ENCODE measurements at regions not wholly inside any gene's neighbourhood (a gene's known extent, or its start where the extent isn't known, plus 50 kb on each side); places are given as distances from the start of the nearest gene placed in this dataset.

GRCh38 chr10:43968076-43968475 lies 319.4 kb upstream of the ZNF32 start:
- no peaks in the 10 kb centered on the region for H3K27me3 ChIP-seq (ENCODE audit: control insufficient read depth, insufficient read depth, low read length)
- no peaks in the 10 kb centered on the region for H3K36me3 ChIP-seq (ENCODE audit: control insufficient read depth, insufficient read depth, low read length)
- no peaks in the 10 kb centered on the region for H3K4me1 ChIP-seq (ENCODE audit: control insufficient read depth, insufficient read depth, low read length)
- no peaks in the 10 kb centered on the region for H3K9me3 ChIP-seq (ENCODE audit: control insufficient read depth, insufficient read depth, low read depth, low read length)
- no peak overlapping the region for H3K4me3 ChIP-seq (ENCODE audit: low read depth, low read length)
- H3K9ac ChIP-seq (ENCODE audit: low read length), result no peak overlapping the region
- no peak overlapping the region for H3K27ac ChIP-seq (ENCODE audit: low read depth, low read length)

- Histone ChIP-seq H3K9ac (ENCODE audit: low read length) (no peak overlapping the region), H3K27ac (ENCODE audit: low read depth, low read length) (no peak overlapping the region)
Measured at GRCh38 chr10:43966571-43966965, 317.9 kb upstream of the ZNF32 start.

GRCh38 chr10:43965918-43966570 lies 317.4 kb upstream of the ZNF32 start:
- Histone ChIP-seq H3K9me3 (ENCODE audit: control insufficient read depth, insufficient read depth, low read depth, low read length) (no peaks in the 10 kb centered on the region), H3K36me3 (ENCODE audit: control insufficient read depth, insufficient read depth, low read length) (no peaks in the 10 kb centered on the region), H3K4me1 (ENCODE audit: control insufficient read depth, insufficient read depth, low read length) (no peaks in the 10 kb centered on the region), H3K9ac (ENCODE audit: low read length) (no peak overlapping the region), H3K4me3 (ENCODE audit: low read depth, low read length) (no peak overlapping the region), H3K27me3 (ENCODE audit: control insufficient read depth, insufficient read depth, low read length) (no peaks in the 10 kb centered on the region), H3K27ac (ENCODE audit: low read depth, low read length) (no peak overlapping the region)

More at GRCh38 chr10:43966571-43966965, 317.9 kb upstream of the ZNF32 start:
- no peaks in the 10 kb centered on the region for H3K9me3 ChIP-seq (ENCODE audit: control insufficient read depth, insufficient read depth, low read depth, low read length)
- no peaks in the 10 kb centered on the region for H3K27me3 ChIP-seq (ENCODE audit: control insufficient read depth, insufficient read depth, low read length)
- H3K4me1 ChIP-seq (ENCODE audit: control insufficient read depth, insufficient read depth, low read length), result no peaks in the 10 kb centered on the region
- H3K36me3 ChIP-seq (ENCODE audit: control insufficient read depth, insufficient read depth, low read length), result no peaks in the 10 kb centered on the region
- H3K4me3 ChIP-seq (ENCODE audit: low read depth, low read length), result no peak overlapping the region

GRCh38 chr10:43965033-43965917 lies 316.6 kb upstream of the ZNF32 start:
- no peaks in the 10 kb centered on the region for H3K27me3 ChIP-seq (ENCODE audit: control insufficient read depth, insufficient read depth, low read length)
- no peaks in the 10 kb centered on the region for H3K36me3 ChIP-seq (ENCODE audit: control insufficient read depth, insufficient read depth, low read length)
- no peak overlapping the region for H3K9ac ChIP-seq (ENCODE audit: low read length)
- no peak overlapping the region for H3K4me3 ChIP-seq (ENCODE audit: low read depth, low read length)
- H3K4me1 ChIP-seq (ENCODE audit: control insufficient read depth, insufficient read depth, low read length), result no peaks in the 10 kb centered on the region
- H3K9me3 ChIP-seq (ENCODE audit: control insufficient read depth, insufficient read depth, low read depth, low read length), result no peaks in the 10 kb centered on the region
- no peak overlapping the region for H3K27ac ChIP-seq (ENCODE audit: low read depth, low read length)

- Histone ChIP-seq H3K4me1 (ENCODE audit: control insufficient read depth, insufficient read depth, low read length) (no peaks in the 10 kb centered on the region), H3K9ac (ENCODE audit: low read length) (no peak overlapping the region), H3K4me3 (ENCODE audit: low read depth, low read length) (no peak overlapping the region), H3K27ac (ENCODE audit: low read depth, low read length) (no peak overlapping the region), H3K27me3 (ENCODE audit: control insufficient read depth, insufficient read depth, low read length) (no peaks in the 10 kb centered on the region), H3K9me3 (ENCODE audit: control insufficient read depth, insufficient read depth, low read depth, low read length) (no peaks in the 10 kb centered on the region), H3K36me3 (ENCODE audit: control insufficient read depth, insufficient read depth, low read length) (no peaks in the 10 kb centered on the region)
Measured at GRCh38 chr10:43964486-43964885, 315.8 kb upstream of the ZNF32 start.

GRCh38 chr10:43963793-43964425 lies 315.2 kb upstream of the ZNF32 start:
- no peak overlapping the region for H3K9ac ChIP-seq (ENCODE audit: low read length)
- H3K4me1 ChIP-seq (ENCODE audit: control insufficient read depth, insufficient read depth, low read length), result no peaks in the 10 kb centered on the region
- no peak overlapping the region for H3K27ac ChIP-seq (ENCODE audit: low read depth, low read length)
- H3K27me3 ChIP-seq (ENCODE audit: control insufficient read depth, insufficient read depth, low read length), result no peaks in the 10 kb centered on the region
- no peaks in the 10 kb centered on the region for H3K36me3 ChIP-seq (ENCODE audit: control insufficient read depth, insufficient read depth, low read length)
- H3K4me3 ChIP-seq (ENCODE audit: low read depth, low read length), result no peak overlapping the region
- H3K9me3 ChIP-seq (ENCODE audit: control insufficient read depth, insufficient read depth, low read depth, low read length), result no peaks in the 10 kb centered on the region

- no peaks in the 10 kb centered on the region for H3K4me1 ChIP-seq (ENCODE audit: control insufficient read depth, insufficient read depth, low read length)
- H3K9ac ChIP-seq (ENCODE audit: low read length), result no peak overlapping the region
- no peaks in the 10 kb centered on the region for H3K36me3 ChIP-seq (ENCODE audit: control insufficient read depth, insufficient read depth, low read length)
- H3K27ac ChIP-seq (ENCODE audit: low read depth, low read length), result no peak overlapping the region
- no peak overlapping the region for H3K4me3 ChIP-seq (ENCODE audit: low read depth, low read length)
- no peaks in the 10 kb centered on the region for H3K9me3 ChIP-seq (ENCODE audit: control insufficient read depth, insufficient read depth, low read depth, low read length)
- no peaks in the 10 kb centered on the region for H3K27me3 ChIP-seq (ENCODE audit: control insufficient read depth, insufficient read depth, low read length)
Measured at GRCh38 chr10:43963379-43963778, 314.7 kb upstream of the ZNF32 start.

- no peak overlapping the region for H3K27ac ChIP-seq (ENCODE audit: low read depth, low read length)
- no peaks in the 10 kb centered on the region for H3K4me1 ChIP-seq (ENCODE audit: control insufficient read depth, insufficient read depth, low read length)
- H3K9ac ChIP-seq (ENCODE audit: low read length), result no peak overlapping the region
- H3K4me3 ChIP-seq (ENCODE audit: low read depth, low read length), result no peak overlapping the region
- no peaks in the 10 kb centered on the region for H3K9me3 ChIP-seq (ENCODE audit: control insufficient read depth, insufficient read depth, low read depth, low read length)
- no peaks in the 10 kb centered on the region for H3K27me3 ChIP-seq (ENCODE audit: control insufficient read depth, insufficient read depth, low read length)
- H3K36me3 ChIP-seq (ENCODE audit: control insufficient read depth, insufficient read depth, low read length), result no peaks in the 10 kb centered on the region
Measured at GRCh38 chr10:43962346-43963191, 313.9 kb upstream of the ZNF32 start.

- Histone ChIP-seq H3K36me3 (ENCODE audit: control insufficient read depth, insufficient read depth, low read length) (no peaks in the 10 kb centered on the region), H3K9me3 (ENCODE audit: control insufficient read depth, insufficient read depth, low read depth, low read length) (no peaks in the 10 kb centered on the region), H3K27ac (ENCODE audit: low read depth, low read length) (no peak overlapping the region), H3K4me1 (ENCODE audit: control insufficient read depth, insufficient read depth, low read length) (no peaks in the 10 kb centered on the region), H3K9ac (ENCODE audit: low read length) (no peak overlapping the region), H3K27me3 (ENCODE audit: control insufficient read depth, insufficient read depth, low read length) (no peaks in the 10 kb centered on the region), H3K4me3 (ENCODE audit: low read depth, low read length) (no peak overlapping the region)
Measured at GRCh38 chr10:43961523-43962345, 313.1 kb upstream of the ZNF32 start.

- Histone ChIP-seq H3K36me3 (ENCODE audit: control insufficient read depth, insufficient read depth, low read length) (no peaks in the 10 kb centered on the region), H3K27me3 (ENCODE audit: control insufficient read depth, insufficient read depth, low read length) (no peaks in the 10 kb centered on the region), H3K9ac (ENCODE audit: low read length) (no peak overlapping the region), H3K9me3 (ENCODE audit: control insufficient read depth, insufficient read depth, low read depth, low read length) (no peaks in the 10 kb centered on the region), H3K27ac (ENCODE audit: low read depth, low read length) (no peak overlapping the region), H3K4me1 (ENCODE audit: control insufficient read depth, insufficient read depth, low read length) (no peaks in the 10 kb centered on the region), H3K4me3 (ENCODE audit: low read depth, low read length) (no peak overlapping the region)
Measured at GRCh38 chr10:43960981-43961380, 312.3 kb upstream of the ZNF32 start.

Data from HUES6 (cell line).